ENCODE measurements at regions not wholly inside any gene's neighbourhood (a gene's known extent, or its start where the extent isn't known, plus 50 kb on each side); places are given as distances from the start of the nearest gene placed in this dataset.

GRCh38 chr6:12590901-12591300 is 125.7 kb upstream of the PHACTR1 start:
- DNase-seq: no peak

DNA sequence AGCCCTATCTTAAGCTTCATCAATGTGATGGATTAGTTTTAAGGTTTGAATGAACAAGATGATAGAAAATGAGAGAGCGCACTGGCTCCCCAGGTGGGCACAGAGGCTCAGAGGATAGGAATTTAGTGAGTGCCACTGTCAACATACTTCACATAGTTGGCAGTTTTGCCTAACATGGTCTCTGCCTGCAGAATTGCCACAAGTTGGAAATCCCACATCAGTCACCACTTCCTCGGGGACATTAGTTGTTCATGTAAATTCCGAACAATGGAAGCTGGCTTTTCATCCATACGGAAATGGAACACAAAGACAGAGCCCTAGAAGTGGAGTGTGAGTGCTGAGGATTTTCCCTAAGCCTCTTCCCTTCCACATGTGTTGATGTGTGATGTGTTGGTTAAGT is 123.9 kb upstream of the PHACTR1 start:
- DNase-seq: no peak

DNA sequence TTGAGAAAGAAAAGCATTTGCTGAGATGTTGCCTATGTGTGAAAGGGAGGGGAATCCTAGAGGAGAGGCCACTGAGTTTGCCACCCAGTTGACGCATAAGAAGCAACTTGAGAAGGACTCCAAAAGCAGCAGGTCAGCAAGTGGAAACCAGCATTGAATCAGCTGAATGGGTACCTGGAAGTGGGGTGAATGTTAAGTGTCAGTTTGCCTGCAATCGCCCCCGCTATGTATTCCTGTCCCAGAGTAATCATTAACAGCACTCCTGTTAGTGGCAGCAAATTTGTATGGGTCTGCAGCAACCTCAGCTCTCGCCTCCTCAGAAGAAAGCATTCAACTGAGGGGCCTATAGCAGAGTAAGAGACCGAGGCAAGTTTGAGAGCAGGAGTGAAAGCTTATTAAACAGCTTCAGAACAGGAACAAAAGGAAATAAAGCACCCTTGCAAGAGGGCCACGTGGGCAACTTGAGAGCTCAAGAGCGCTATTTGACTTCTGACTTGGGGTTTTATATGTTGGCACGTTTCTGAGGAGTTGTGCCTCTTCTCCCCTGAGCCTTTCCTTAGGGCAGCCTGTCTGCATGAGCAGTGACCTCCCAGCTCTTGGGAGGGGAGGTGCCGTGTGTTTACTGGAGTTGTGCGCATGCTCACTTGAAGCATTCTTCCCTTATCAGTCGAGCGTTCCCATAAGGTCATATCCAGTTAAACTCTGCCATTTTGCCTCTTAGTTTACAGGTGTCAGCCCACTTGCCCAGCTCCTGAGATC is 122.6 kb upstream of the PHACTR1 start:
- no peak for DNase-seq

DNA sequence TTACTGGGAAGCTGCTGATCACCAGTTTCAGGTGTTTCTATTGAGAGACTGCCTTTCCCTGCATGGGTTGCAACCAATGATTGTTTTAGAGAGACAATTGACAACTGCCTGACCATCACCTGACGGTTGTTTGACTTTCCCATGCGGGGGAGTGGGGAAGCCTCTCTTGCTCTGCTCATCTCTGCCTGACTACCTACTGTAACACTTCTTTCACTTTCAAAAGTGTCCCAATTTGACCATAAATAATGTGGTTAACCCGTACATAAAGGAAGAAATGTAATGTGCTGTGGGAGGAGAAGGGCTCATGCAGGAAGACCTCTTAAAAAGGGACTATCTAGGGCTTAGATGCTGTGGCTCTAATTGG is 122.1 kb upstream of the PHACTR1 start:
- DNase-seq: no peak

DNA sequence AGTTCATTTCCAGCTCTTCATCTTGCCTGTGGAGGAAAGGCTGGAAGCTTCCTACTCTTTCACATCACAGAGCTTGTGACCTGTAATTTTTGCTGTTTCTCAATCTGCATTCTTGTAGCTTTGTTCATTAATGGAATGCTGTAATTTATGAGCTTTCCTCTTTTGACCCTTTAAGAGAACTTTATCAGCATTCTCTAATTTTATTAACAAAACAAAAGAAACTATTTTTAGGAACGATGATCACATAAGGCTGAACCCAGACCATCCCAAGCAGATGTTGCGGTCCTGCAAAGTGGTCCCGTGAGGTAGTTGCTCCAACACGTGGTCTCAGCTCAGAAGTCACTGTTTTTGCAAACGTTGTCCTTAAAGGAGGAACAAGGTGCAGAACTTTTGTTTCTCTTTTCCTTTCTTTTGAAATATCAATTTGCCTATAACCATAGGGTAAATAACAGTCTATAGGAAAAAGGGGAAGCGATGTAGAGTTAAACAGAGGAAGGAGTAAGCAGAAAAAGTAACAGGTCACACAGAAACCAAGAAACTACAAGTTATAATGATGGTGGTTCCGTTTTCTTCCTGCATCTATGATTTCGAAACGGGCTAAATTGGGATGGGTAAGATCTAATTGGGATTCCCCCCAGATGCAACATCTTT is 121.3 kb upstream of the PHACTR1 start:
- no peak for DNase-seq

DNA sequence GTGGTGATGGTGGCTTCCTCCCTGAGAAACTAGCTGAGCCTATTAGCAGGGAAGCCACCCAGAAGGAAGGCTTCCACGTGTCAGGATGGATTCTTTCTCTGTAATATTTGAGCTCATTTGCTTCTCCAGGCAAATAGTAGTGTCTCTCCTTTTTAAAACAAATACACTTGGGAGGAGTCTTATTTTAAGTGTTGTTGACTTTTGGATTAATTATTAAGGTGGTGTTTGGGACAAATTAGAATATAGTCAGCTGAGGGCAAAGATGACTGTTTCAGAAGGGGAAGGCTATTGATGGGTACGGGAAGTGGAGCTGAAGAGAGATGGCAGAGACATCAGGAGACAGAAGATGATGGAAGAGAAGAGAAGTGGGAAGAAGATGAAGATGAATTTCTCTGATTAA is 119.8 kb upstream of the PHACTR1 start:
- DNase-seq: no peak

GRCh38 chr6:12598919-12599318 is 117.6 kb upstream of the PHACTR1 start:
- no peak for DNase-seq

DNA sequence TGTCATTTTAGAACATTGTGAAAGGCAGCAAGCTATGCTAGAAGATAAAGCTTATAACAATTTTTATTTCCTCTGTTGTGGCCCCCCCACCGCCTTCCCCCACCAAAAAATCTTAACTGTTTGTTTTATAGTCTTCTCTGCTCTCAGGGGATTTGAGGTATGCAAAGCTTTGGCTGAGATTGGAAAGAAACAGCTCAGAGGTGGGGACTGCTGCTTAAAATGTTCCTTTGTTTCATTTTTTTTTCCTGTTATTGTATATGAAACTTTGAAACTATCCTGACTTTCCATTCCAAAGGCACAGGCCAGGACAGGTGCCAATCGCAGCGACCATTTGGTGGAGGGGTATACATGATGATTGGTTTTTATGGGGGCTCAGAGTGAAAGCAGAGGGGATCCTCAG is 114.7 kb upstream of the PHACTR1 start:
- DNase-seq: no peak

DNA sequence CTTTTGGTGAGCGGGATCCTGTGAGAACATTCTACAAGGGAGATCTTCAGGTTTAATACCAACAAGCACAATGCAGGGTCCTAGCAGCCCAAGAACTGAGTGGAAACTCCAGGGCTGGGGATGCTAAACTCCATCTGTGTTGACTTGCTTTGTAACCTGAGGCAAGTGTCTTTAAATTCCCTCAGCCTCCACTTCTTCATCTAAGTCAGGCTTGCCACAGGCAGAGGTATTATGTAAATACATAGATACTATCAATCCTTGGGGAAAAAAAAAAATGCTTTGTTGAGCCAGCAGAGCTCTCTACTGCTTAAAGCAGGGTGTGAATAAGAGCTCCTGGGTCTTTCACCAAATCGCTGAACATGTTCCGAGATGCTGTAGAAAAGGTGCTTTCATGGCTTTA is 114.2 kb upstream of the PHACTR1 start:
- DNase-seq: no peak

GRCh38 chr6:12602951-12603672 is 113.5 kb upstream of the PHACTR1 start:
- DNase-seq: no peak

DNA sequence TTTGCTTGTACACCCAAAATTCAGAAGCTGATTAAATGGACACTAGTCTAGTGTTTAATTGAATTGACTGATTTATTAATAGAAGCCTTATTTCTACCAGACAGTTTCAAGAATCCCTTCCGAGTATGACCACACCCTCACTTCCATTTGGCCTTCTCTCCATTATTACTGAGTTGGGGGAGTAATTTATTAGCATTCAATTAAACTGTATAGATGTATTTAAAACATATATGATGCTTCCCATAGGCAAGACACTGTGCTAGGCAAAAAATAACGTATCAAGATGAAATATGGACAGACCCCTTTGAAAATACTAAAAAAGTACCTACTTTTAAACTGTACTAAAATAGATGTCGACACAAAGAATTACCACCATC is 112.9 kb upstream of the PHACTR1 start:
- no peak for DNase-seq

GRCh38 chr6:12605888-12606345 is 110.7 kb upstream of the PHACTR1 start:
- DNase-seq: no peak

- DNase-seq: no peak
Measured at GRCh38 chr6:12606616-12607015, 110.0 kb upstream of the PHACTR1 start.

DNA sequence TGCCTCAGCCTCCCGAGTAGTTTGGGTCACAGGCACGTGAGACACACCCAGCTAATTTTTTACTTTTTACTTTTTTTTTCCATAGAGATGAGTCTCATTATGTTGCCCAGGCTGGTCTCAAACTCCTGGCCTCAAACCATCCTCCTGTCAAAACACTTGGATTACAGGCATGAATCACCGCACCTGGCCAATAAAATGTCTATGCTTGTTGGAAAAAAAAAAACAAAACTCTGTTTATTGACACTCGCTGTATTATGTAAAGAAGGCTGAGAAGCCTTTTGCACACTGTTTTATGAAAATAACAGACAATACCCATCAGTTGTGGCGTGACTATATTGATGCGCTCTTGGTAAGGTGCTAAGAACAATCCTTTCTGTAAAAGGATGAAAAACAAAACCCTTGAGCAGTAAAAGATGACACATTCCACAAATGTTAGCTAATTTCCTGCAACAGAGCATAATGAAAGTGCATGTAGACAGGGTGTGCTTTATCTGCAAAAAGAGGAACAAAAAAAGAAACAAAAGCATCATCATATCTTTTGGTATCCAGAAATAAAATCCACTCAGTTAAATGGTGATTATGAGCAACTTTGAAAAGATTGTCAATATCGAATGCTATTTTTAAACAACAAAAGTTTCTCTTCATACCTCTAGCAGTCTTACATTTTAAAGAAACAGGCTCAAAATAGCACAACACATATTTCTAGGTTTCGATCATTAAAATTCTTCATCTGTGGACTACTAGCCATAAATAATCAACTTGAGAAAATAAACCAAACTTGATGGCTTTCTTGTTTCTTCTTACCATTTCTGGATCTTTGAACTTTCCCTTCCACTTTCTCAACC is 108.3 kb upstream of the PHACTR1 start:
- no peak for DNase-seq

DNA sequence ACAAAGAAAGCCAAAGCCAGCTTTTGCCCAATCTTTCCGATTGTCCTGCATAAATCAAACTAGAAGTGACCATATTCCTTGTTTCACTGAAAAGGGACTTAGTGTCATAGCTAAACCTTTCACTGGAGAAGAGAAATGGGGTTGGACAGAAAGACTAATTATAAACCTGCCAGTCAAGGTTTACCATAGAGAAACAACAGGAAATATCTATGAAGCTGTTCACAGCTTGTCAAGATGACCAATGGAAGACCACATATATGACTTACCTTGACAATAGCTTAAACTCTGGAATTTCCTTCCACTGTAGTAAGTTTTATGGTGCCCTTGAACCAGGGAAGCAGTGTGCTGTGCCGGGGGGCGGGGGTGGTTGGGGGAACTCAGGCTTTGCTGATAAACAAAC is 107.7 kb upstream of the PHACTR1 start:
- no peak for DNase-seq

- no peak for DNase-seq
Measured at GRCh38 chr6:12609751-12610150, 106.8 kb upstream of the PHACTR1 start.

- DNase-seq: no peak
Measured at GRCh38 chr6:12610862-12611261, 105.7 kb upstream of the PHACTR1 start.

DNA sequence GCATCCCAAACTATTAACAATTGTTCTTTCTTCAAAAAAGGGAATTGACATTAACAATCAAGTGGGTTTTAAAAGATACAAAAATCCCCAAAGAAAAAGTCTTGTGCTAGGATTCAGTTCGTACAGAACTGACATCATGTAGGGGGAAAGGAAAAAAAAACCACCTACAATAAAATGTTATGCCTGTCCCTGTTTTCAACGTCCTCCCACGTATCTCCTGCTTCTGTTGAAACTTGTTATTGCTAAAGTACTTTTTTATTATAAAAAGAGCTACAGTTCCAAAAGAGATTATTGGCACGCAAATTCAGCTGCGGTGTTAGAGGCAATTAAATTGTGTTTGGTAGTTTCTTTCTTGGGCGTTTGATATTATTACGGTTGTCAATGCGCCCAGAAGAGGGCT is 102.8 kb upstream of the PHACTR1 start:
- no peak for DNase-seq

DNA sequence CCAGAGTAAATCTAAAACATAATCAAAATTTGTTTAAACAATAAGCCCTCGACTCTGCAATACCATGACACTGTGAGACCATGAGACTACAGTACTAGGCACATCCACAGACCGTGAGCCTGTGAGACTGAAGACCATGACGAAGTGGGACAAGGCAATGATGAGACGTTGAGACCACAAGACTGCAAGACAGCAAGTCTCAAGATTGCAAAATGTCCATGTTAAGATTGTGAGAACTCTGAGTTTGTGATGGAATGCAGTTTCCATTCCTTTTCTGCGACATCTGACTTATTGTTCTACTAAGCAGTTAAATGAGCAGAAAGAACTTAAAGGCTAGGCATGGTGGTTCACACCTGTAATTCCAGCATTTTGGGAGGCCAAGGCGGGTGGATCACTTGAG is 102.1 kb upstream of the PHACTR1 start:
- no peak for DNase-seq

DNA sequence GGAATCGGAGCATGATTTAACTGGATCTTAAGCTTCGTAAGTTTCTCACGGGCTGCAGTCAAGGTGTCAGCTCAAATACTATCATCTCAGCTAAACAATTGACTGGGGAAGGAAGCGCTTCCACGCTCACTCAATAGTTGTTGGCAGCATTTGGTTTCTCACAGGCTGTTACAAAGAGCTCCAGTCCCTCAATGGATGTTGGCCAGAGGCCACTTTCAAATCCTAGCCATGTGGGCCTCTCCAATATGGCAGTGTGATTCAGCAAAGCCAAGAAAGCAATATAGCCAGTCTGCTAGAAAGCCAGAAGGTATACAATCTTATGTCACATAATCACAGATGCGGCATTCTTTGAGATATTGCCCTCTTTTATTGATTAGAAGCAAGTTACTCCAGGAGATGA is 98.3 kb upstream of the PHACTR1 start:
- DNase-seq: no peak

DNA sequence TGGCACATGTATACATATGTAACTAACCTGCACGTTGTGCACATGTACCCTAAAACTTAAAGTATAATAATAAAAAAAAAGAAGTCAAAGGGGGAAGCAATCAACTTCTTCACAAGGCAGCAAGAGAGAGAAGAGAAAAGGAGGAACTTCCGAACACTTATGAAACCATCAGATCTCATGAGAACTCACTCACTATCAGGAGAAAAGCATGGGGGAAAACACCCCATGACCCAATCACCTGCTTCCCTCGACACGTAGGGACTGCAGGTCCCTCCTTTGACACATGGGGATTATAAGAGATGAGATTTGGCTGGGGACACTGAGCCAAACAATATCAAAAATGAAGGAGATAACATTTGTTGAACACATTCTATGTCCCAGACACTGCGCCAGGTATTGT is 94.8 kb upstream of the PHACTR1 start:
- DNase-seq: no peak

DNA sequence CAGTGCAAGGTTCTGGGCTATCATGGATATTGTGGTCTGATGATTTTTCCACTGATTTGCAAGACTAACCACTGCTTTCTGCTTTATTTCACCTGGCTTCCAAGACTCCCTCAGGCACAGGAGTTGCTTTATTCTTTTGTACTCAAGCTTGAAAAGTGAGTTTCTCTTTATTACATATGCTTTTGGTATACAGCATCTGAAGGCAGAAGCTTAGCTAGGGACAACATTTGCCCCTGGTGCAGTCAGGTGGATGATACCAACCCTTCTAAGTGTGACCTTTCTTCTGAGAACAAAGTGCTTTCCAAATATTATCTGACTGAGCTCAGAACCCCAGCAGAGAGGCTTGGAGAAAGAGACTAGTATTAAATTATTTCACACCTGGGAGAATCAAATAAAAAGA is 94.0 kb upstream of the PHACTR1 start:
- no peak for DNase-seq

Data from occipital lobe (tissue), 1 donor.